Spleen (tissue), 7 donors: ENCODE measurements at regions not wholly inside any gene's neighbourhood (a gene's known extent, or its start where the extent isn't known, plus 50 kb on each side); places are given as distances from the start of the nearest gene placed in this dataset.
"Not testable (repeated sequence)": the region's sequence is repeated elsewhere in the genome, so short reads cannot be mapped to it uniquely, and the experiment has no call there.

Experiments used
- POLR2AphosphoS5 ChIP-seq, 3 donors: sonication (generic); formaldehyde crosslinking; IDR thresholded peaks; one replicate each; pipeline ENCODE4 v1.5.1; 2017; ENCODE audit warnings: antibody characterized with exemption in 3 of 3
- TF ChIP-seq, protein P1 (sequence below), 11 experiments: fragments of 200-600 bp in 7 of 11; fragments of 450-650 bp in 4 of 11; sonication (generic) in 4 of 11; IDR thresholded peaks in 8 of 11; conservative IDR thresholded peaks in 3 of 11; 1 replicate in 7 of 11; 2 replicates in 4 of 11; pipeline versions ENCODE4 v1.4.0 to v1.8.0; 2016 to 2021; ENCODE audit warnings: antibody characterized with exemption in 11 of 11, inconsistent platforms in 4 of 11, mild to moderate bottlenecking in 1 of 11
- donor health status: DM: no; HTN: no; CAD: no; lungs with moderate emphysema.
- donor health status: DM: no; HTN: no; CAD: no.
- donor health status: DM: no; HTN: no; CAD: no.

- TF ChIP-seq, protein P1, sequence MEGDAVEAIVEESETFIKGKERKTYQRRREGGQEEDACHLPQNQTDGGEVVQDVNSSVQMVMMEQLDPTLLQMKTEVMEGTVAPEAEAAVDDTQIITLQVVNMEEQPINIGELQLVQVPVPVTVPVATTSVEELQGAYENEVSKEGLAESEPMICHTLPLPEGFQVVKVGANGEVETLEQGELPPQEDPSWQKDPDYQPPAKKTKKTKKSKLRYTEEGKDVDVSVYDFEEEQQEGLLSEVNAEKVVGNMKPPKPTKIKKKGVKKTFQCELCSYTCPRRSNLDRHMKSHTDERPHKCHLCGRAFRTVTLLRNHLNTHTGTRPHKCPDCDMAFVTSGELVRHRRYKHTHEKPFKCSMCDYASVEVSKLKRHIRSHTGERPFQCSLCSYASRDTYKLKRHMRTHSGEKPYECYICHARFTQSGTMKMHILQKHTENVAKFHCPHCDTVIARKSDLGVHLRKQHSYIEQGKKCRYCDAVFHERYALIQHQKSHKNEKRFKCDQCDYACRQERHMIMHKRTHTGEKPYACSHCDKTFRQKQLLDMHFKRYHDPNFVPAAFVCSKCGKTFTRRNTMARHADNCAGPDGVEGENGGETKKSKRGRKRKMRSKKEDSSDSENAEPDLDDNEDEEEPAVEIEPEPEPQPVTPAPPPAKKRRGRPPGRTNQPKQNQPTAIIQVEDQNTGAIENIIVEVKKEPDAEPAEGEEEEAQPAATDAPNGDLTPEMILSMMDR (IDR thresholded peaks at IDR 0.05 in 8 of 11, conservative IDR thresholded peaks at IDR 0.05 in 3 of 11): not testable (repeated sequence)
- TF ChIP-seq POLR2AphosphoS5 (IDR thresholded peaks at IDR 0.05): not testable (repeated sequence)
These were observed 688.5 kb upstream of the PCDH20 start for GRCh38 chr13:62104136-62104535.
